ENCODE measurements at regions not wholly inside any gene's neighbourhood (a gene's known extent, or its start where the extent isn't known, plus 50 kb on each side); places are given as distances from the start of the nearest gene placed in this dataset.

DNA sequence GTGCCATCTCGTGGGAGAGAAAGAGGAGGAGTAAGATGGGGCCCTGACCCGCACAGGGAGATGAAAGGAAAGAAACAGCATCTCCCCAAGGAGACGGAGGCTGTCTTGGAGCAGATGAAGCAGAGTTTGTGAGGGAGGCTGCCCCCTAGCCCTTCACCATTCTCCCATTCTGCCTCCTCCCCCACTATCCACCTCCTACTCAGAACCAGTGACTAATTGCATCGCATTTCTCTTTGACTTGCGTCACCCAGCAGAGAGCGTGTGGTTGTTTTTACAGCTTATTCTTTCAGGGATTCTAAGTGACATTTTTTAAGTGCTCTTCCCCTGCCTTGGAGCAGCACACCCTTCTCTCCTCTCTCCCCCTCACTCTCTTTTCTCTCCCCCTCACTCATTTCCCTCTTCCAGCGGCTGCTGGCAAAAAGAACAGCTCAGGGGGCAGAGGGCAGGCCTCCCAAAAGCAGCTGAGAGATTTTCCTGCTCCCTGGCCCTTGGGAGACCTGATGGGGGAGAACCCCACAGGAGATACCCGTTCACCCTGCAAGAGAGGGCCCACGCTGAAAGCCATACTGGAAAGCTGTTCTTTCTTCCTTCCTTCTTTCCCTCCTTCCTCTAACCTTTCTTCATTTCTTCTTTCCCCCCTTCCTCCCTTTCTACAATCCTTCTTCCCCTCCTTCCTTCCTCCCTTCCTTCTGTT, 91.8 kb downstream of the MRPL46 start:
- TF ChIP-seq, protein P1, sequence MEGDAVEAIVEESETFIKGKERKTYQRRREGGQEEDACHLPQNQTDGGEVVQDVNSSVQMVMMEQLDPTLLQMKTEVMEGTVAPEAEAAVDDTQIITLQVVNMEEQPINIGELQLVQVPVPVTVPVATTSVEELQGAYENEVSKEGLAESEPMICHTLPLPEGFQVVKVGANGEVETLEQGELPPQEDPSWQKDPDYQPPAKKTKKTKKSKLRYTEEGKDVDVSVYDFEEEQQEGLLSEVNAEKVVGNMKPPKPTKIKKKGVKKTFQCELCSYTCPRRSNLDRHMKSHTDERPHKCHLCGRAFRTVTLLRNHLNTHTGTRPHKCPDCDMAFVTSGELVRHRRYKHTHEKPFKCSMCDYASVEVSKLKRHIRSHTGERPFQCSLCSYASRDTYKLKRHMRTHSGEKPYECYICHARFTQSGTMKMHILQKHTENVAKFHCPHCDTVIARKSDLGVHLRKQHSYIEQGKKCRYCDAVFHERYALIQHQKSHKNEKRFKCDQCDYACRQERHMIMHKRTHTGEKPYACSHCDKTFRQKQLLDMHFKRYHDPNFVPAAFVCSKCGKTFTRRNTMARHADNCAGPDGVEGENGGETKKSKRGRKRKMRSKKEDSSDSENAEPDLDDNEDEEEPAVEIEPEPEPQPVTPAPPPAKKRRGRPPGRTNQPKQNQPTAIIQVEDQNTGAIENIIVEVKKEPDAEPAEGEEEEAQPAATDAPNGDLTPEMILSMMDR (IDR thresholded peaks at IDR 0.05; ENCODE audit: poor library complexity, severe bottlenecking), result no peak
- TF ChIP-seq RAD21 (conservative IDR thresholded peaks at IDR 0.05) (no peak), EZH2 (IDR thresholded peaks at IDR 0.05; ENCODE audit: borderline replicate concordance, insufficient read depth, low read length, poor library complexity, severe bottlenecking) (no peak), POLR2AphosphoS5 (IDR thresholded peaks at IDR 0.05) (no peak), MXI1 (conservative IDR thresholded peaks at IDR 0.05; ENCODE audit: poor library complexity, severe bottlenecking) (no peak), SMC3 (conservative IDR thresholded peaks at IDR 0.05; ENCODE audit: poor library complexity) (no peak), EP300 (conservative IDR thresholded peaks at IDR 0.05; ENCODE audit: poor library complexity, severe bottlenecking) (no peak)
- TF ChIP-seq, protein P2, sequence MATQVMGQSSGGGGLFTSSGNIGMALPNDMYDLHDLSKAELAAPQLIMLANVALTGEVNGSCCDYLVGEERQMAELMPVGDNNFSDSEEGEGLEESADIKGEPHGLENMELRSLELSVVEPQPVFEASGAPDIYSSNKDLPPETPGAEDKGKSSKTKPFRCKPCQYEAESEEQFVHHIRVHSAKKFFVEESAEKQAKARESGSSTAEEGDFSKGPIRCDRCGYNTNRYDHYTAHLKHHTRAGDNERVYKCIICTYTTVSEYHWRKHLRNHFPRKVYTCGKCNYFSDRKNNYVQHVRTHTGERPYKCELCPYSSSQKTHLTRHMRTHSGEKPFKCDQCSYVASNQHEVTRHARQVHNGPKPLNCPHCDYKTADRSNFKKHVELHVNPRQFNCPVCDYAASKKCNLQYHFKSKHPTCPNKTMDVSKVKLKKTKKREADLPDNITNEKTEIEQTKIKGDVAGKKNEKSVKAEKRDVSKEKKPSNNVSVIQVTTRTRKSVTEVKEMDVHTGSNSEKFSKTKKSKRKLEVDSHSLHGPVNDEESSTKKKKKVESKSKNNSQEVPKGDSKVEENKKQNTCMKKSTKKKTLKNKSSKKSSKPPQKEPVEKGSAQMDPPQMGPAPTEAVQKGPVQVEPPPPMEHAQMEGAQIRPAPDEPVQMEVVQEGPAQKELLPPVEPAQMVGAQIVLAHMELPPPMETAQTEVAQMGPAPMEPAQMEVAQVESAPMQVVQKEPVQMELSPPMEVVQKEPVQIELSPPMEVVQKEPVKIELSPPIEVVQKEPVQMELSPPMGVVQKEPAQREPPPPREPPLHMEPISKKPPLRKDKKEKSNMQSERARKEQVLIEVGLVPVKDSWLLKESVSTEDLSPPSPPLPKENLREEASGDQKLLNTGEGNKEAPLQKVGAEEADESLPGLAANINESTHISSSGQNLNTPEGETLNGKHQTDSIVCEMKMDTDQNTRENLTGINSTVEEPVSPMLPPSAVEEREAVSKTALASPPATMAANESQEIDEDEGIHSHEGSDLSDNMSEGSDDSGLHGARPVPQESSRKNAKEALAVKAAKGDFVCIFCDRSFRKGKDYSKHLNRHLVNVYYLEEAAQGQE (IDR thresholded peaks at IDR 0.05; ENCODE audit: borderline replicate concordance), result no peak
